Sigmoid colon (tissue), 3 donors: ENCODE measurements at regions not wholly inside any gene's neighbourhood (a gene's known extent, or its start where the extent isn't known, plus 50 kb on each side); places are given as distances from the start of the nearest gene placed in this dataset.

Source experiments
- CTCF ChIP-seq, 4 experiments: fragments of 450-650 bp in 3 of 4; fragments of 200-600 bp in 1 of 4; IDR thresholded peaks; one replicate each; pipeline ENCODE4 v1.5.1; 2016 to 2019; ENCODE audit warnings: antibody characterized with exemption in 4 of 4, mild to moderate bottlenecking in 3 of 4, moderate library complexity in 2 of 4
- POLR2A ChIP-seq, 2 donors: fragments of 450-650 bp; IDR thresholded peaks; one replicate each; pipeline ENCODE4 v1.6.1; 2016; ENCODE audit warnings: antibody characterized with exemption in 2 of 2, mild to moderate bottlenecking in 2 of 2, moderate library complexity in 2 of 2

GRCh38 chr2:9763356-9764152, 79.7 kb upstream of the TAF1B start:
- TF ChIP-seq CTCF (IDR thresholded peaks at IDR 0.05) (no peak), POLR2A (IDR thresholded peaks at IDR 0.05) (no peak)
